Gastroesophageal sphincter (tissue), 3 donors: ENCODE measurements at regions not wholly inside any gene's neighbourhood (a gene's known extent, or its start where the extent isn't known, plus 50 kb on each side); places are given as distances from the start of the nearest gene placed in this dataset.

Experiments
- EP300 ChIP-seq: sonication (generic); formaldehyde crosslinking; IDR thresholded peaks from one replicate; pipeline ENCODE4 v1.6.1; 2017; ENCODE audit warnings: antibody characterized with exemption, mild to moderate bottlenecking
- TF ChIP-seq, protein P1 (sequence below), 4 experiments: fragments of 200-600 bp in 2 of 4; fragments of 450-650 bp in 2 of 4; sonication (generic) in 1 of 4; IDR thresholded peaks; one replicate each; pipeline ENCODE4 v1.5.1; 2017 to 2019; ENCODE audit warnings: antibody characterized with exemption in 4 of 4, mild to moderate bottlenecking in 2 of 4, moderate library complexity in 2 of 4

GRCh38 chr6:1491025-1491424 lies 101.6 kb downstream of the FOXF2 start:
- TF ChIP-seq, protein P1, sequence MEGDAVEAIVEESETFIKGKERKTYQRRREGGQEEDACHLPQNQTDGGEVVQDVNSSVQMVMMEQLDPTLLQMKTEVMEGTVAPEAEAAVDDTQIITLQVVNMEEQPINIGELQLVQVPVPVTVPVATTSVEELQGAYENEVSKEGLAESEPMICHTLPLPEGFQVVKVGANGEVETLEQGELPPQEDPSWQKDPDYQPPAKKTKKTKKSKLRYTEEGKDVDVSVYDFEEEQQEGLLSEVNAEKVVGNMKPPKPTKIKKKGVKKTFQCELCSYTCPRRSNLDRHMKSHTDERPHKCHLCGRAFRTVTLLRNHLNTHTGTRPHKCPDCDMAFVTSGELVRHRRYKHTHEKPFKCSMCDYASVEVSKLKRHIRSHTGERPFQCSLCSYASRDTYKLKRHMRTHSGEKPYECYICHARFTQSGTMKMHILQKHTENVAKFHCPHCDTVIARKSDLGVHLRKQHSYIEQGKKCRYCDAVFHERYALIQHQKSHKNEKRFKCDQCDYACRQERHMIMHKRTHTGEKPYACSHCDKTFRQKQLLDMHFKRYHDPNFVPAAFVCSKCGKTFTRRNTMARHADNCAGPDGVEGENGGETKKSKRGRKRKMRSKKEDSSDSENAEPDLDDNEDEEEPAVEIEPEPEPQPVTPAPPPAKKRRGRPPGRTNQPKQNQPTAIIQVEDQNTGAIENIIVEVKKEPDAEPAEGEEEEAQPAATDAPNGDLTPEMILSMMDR (IDR thresholded peaks at IDR 0.05) = no peak
- TF ChIP-seq EP300 = no peak
